Lower leg skin (tissue), 3 donors: ENCODE measurements at regions not wholly inside any gene's neighbourhood (a gene's known extent, or its start where the extent isn't known, plus 50 kb on each side); places are given as distances from the start of the nearest gene placed in this dataset.

Source experiments
- POLR2A ChIP-seq, 2 donors: fragments of 450-650 bp; IDR thresholded peaks; one replicate each; pipeline ENCODE4 v1.6.1; 2016 to 2017; ENCODE audit warnings: antibody characterized with exemption in 2 of 2, mild to moderate bottlenecking in 1 of 2, moderate library complexity in 1 of 2
- TF ChIP-seq, protein P1 (sequence below), 3 donors: fragments of 450-650 bp; IDR thresholded peaks; one replicate each; pipeline ENCODE4 v1.5.1; 2016; ENCODE audit warnings: antibody characterized with exemption in 3 of 3, mild to moderate bottlenecking in 3 of 3, moderate library complexity in 2 of 3

DNA sequence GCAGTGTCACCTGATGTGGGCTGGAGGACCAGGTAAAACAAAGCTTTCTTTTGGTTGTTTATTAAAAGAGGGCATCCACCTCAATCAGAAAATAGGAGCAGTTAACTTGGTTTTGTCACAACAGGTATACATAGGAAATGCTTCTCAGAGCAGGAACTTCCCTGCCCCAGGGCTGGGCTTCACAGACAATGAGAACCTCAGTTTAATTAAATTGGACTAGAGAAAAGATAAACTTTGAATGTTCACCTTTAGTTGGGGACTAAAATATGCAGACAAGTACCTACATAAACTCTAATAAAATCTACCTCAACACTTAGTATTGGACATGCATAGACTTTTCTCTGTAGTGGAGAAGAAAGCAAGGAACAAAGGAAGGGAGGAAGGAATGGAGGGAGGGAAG lies 392.0 kb downstream of the ENC1 start:
- TF ChIP-seq, protein P1, sequence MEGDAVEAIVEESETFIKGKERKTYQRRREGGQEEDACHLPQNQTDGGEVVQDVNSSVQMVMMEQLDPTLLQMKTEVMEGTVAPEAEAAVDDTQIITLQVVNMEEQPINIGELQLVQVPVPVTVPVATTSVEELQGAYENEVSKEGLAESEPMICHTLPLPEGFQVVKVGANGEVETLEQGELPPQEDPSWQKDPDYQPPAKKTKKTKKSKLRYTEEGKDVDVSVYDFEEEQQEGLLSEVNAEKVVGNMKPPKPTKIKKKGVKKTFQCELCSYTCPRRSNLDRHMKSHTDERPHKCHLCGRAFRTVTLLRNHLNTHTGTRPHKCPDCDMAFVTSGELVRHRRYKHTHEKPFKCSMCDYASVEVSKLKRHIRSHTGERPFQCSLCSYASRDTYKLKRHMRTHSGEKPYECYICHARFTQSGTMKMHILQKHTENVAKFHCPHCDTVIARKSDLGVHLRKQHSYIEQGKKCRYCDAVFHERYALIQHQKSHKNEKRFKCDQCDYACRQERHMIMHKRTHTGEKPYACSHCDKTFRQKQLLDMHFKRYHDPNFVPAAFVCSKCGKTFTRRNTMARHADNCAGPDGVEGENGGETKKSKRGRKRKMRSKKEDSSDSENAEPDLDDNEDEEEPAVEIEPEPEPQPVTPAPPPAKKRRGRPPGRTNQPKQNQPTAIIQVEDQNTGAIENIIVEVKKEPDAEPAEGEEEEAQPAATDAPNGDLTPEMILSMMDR (IDR thresholded peaks at IDR 0.05), result no peak
- no peak for TF ChIP-seq POLR2A (IDR thresholded peaks at IDR 0.05)
